Pancreas (tissue), 10 donors: ENCODE measurements at regions not wholly inside any gene's neighbourhood (a gene's known extent, or its start where the extent isn't known, plus 50 kb on each side); places are given as distances from the start of the nearest gene placed in this dataset.

Experiments
- ATAC-seq, 4 donors: fragments of 200-7000 bp; cut with Tn5 transposase; one replicate each; pipeline versions ENCODE4 v1.8.0 to v1.9.1; 2020; ENCODE audit warnings: mild to moderate bottlenecking in 4 of 4, moderate library complexity in 4 of 4
- DNase-seq, 6 donors: peaks; one replicate each; pipeline ENCODE4 v3.0.0-alpha.2; 2020
- FAIRE-seq: peaks from 2 replicates; lab custom pipeline; 2012; peaks lifted over from hg19 to GRCh38; lab: Jason Lieb, UNC
- H3K27ac ChIP-seq, 4 donors: fragments of 200-600 bp; sonication (generic); 1 replicate in 3 of 4; 2 replicates in 1 of 4; pipeline versions ENCODE4 v1.5.0 to v1.8.0; 2020
- H3K27me3 ChIP-seq, 4 donors: fragments of 200-600 bp; one replicate each; pipeline ENCODE4 v1.8.0; 2021
- H3K36me3 ChIP-seq, 3 donors: fragments of 200-600 bp; sonication (generic) in 1 of 3; one replicate each; pipeline versions ENCODE4 v1.5.0 to v1.8.0; 2020 to 2021
- H3K4me1 ChIP-seq, 3 donors: fragments of 200-600 bp; one replicate each; pipeline ENCODE4 v1.8.0; 2021
- H3K4me3 ChIP-seq, 4 donors: fragments of 200-600 bp; sonication (generic) in 2 of 4; one replicate each; pipeline versions ENCODE4 v1.5.0 to v1.8.0; 2020 to 2021
- H3K9me3 ChIP-seq, 4 donors: fragments of 200-600 bp; one replicate each; pipeline ENCODE4 v1.8.0; 2021
- WGBS, 2 donors: extraction: QIAGEN DNeasy Blood & Tissue Kit; methylation state at CpG; one replicate each; pipeline ENCODE4 v1.1.7; 2013; 5-methylcytosine and 5-hydroxymethylcytosine counted together
- intact Hi-C, 3 donors: fragments of 100-400 bp; cut with DNase I; formaldehyde crosslinking; loops; one replicate each; pipeline versions ENCODE4 v1.11.1 to v1.14.2; 2022
- TF ChIP-seq, protein P1 (sequence below), 4 donors: fragments of 200-600 bp; sonication (generic) in 3 of 4; IDR thresholded peaks; one replicate each; pipeline versions ENCODE4 v1.5.0 to v1.8.0; 2021; ENCODE audit warnings: antibody characterized with exemption in 4 of 4
- donor health status: healthy with polysubstance abuse.
- donor health status: DM: no; HTN: no; CAD: no; lungs with moderate emphysema.
- donor health status: DM: no; HTN: no; CAD: no.
- donor health status: control.
- donor health status: control.
- donor health status: Bipolar disorder and iron deficiency.
- donor health status: DM: yes; HTN: yes; CAD: no.
- donor health status: DM: no; HTN: no; CAD: no.
- donor health status: DM: no; HTN: no; CAD: no.
- donor health status: DM: yes; HTN: yes; CAD: no.

DNA sequence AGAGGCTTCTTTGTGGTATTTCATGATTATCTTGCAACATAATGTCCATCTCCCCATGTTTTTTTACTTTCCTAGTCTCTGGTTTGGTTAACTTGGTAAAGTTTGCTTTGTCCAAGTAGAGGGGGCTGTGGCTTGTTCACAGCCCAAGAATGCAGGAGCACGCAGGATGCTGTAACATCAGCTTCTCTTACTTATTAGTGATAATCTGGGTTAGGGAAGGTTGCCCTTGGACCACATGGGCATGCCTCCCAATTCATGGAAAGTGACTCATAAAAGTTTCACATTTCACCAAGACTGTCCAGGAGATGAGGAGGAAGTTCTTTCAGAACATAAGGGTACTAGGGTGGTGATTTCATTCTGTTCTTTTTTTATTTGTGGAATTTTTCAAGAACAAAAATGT is 146.0 kb upstream of the USP9Y start:
- Histone ChIP-seq H3K36me3 (no peaks in the 10 kb centered on the region), H3K27ac (no peak overlapping the region), H3K4me3 (no peak overlapping the region), H3K27me3 (no peaks in the 10 kb centered on the region), H3K4me1 (no peaks in the 10 kb centered on the region), H3K9me3 (no peaks in the 10 kb centered on the region)
- 81% methylated on average over 1 of the region's 1 CpG; no CpG with 5 or more reads in 1 of the 2 donors for WGBS, 2 donors
- intact Hi-C loops, result no loop called here
- ATAC-seq, result no peak
- TF ChIP-seq, protein P1, sequence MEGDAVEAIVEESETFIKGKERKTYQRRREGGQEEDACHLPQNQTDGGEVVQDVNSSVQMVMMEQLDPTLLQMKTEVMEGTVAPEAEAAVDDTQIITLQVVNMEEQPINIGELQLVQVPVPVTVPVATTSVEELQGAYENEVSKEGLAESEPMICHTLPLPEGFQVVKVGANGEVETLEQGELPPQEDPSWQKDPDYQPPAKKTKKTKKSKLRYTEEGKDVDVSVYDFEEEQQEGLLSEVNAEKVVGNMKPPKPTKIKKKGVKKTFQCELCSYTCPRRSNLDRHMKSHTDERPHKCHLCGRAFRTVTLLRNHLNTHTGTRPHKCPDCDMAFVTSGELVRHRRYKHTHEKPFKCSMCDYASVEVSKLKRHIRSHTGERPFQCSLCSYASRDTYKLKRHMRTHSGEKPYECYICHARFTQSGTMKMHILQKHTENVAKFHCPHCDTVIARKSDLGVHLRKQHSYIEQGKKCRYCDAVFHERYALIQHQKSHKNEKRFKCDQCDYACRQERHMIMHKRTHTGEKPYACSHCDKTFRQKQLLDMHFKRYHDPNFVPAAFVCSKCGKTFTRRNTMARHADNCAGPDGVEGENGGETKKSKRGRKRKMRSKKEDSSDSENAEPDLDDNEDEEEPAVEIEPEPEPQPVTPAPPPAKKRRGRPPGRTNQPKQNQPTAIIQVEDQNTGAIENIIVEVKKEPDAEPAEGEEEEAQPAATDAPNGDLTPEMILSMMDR (IDR thresholded peaks at IDR 0.05), result no peak
- FAIRE-seq, result no peak
- no peak for DNase-seq

DNA sequence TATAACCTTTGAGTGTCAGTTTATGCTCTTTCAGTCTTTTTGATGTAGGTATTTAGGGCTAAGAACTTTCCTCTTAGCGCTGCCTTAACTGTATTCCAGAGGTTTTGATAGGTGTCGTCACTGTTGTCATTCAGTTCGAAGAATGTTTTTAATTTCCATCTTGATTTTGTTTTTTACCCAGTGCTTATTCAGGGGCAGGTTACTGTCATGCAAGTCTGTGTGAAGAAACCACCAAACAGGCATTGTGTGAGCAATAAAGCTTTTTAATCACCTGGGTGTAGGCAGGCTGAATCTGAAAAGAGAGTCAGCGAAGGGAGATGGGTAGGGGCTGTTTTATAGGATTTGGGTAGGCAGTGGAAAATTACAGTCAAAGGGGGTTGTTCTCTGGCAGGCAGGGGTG is 142.0 kb upstream of the USP9Y start:
- intact Hi-C loops, result no loop called here
- Histone ChIP-seq H3K4me1 (no peaks in the 10 kb centered on the region), H3K4me3 (no peak overlapping the region), H3K36me3 (no peaks in the 10 kb centered on the region), H3K27ac (no peak overlapping the region), H3K9me3 (no peaks in the 10 kb centered on the region), H3K27me3 (no peaks in the 10 kb centered on the region)
- ATAC-seq, result no peak
- no peak for DNase-seq
- 77% methylated on average over 4 of the region's 4 CpGs; no CpG with 5 or more reads in 1 of the 2 donors for WGBS, 2 donors
- FAIRE-seq, result no peak
- TF ChIP-seq, protein P1 (IDR thresholded peaks at IDR 0.05), result no peak

GRCh38 chrY:12576278-12576677 is 124.8 kb upstream of the USP9Y start:
- H3K36me3 ChIP-seq, result no peaks in the 10 kb centered on the region
- ATAC-seq (no peak), DNase-seq (no peak), FAIRE-seq (no peak)
- no peaks in the 10 kb centered on the region for H3K9me3 ChIP-seq
- H3K4me3 ChIP-seq, result no peak overlapping the region
- H3K4me1 ChIP-seq, result no peaks in the 10 kb centered on the region
- 46% methylated on average over 5 of the region's 5 CpGs; no CpG with 5 or more reads in 1 of the 2 donors for WGBS, 2 donors
- TF ChIP-seq, protein P1 (IDR thresholded peaks at IDR 0.05), result no peak
- intact Hi-C loops, result no loop called here
- H3K27me3 ChIP-seq, result no peaks in the 10 kb centered on the region
- H3K27ac ChIP-seq, result no peak overlapping the region

DNA sequence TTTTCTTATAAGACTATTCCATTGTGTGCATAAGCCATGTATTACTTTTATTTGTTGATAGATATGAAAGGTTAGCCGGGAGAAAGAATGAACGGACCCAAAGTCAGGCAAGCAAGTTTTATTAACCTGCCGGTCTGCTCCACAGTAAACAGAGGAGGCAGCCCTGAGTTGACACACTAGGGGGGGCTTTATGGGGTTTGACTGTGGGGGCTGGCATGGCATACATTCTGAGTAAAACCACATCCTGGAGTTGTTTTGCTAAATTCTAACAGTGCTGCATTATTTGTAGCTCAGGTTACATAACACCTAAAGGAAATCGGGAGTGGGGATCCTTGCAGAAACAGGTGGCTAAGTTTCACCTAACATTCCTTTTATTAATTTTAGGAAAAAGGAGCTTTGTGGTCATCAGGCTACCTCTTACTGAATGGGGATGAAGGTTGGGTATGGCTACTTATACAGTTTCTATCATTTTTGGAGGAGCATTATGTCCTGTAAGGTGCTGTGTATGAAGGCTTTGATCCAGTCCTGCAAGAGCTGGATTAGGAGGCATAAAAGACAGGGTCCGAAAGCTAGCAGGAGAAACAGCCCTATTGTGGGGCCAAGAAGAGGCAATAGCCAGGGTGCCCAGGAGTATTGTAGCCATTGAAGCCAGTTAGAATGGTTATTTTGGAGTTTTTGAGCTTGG is 107.4 kb upstream of the USP9Y start:
- no peaks in the 10 kb centered on the region for H3K4me1 ChIP-seq
- ATAC-seq, result no peak
- intact Hi-C loops, result no loop called here
- WGBS, 2 donors, result 25% methylated on average over 5 of the region's 5 CpGs; no CpG with 5 or more reads in 1 of the 2 donors
- no peak overlapping the region for H3K27ac ChIP-seq
- TF ChIP-seq, protein P1 (IDR thresholded peaks at IDR 0.05), result no peak
- H3K36me3 ChIP-seq, result no peaks in the 10 kb centered on the region
- no peaks in the 10 kb centered on the region for H3K27me3 ChIP-seq
- DNase-seq, result no peak
- no peak for FAIRE-seq
- H3K9me3 ChIP-seq, result no peaks in the 10 kb centered on the region
- no peak overlapping the region for H3K4me3 ChIP-seq

GRCh38 chrY:12598783-12599182 is 102.2 kb upstream of the USP9Y start:
- no peaks in the 10 kb centered on the region for H3K36me3 ChIP-seq
- ATAC-seq, result no peak
- no peaks in the 10 kb centered on the region for H3K4me1 ChIP-seq
- H3K4me3 ChIP-seq, result no peak overlapping the region
- intact Hi-C loops, result no loop called here
- no peak for FAIRE-seq
- no peak overlapping the region for H3K27ac ChIP-seq
- TF ChIP-seq, protein P1 (IDR thresholded peaks at IDR 0.05), result no peak
- 72% methylated on average over 5 of the region's 5 CpGs; no CpG with 5 or more reads in 1 of the 2 donors for WGBS, 2 donors
- DNase-seq, result no peak
- H3K9me3 ChIP-seq, result no peaks in the 10 kb centered on the region
- no peaks in the 10 kb centered on the region for H3K27me3 ChIP-seq
